Mesenchymal stem cell (in vitro differentiated cells and primary cell): ENCODE measurements at regions not wholly inside any gene's neighbourhood (a gene's known extent, or its start where the extent isn't known, plus 50 kb on each side); places are given as distances from the start of the nearest gene placed in this dataset.
A peak's percentile ranks its signal among the peaks of the same experiment; 100 is the strongest.

Source experiments
- DNase-seq: peaks from one replicate; pipeline ENCODE4 v3.0.0-alpha.2; 2013
- H2AFZ ChIP-seq: one replicate; pipeline ENCODE4 v1.6.1; 2013; ENCODE audit warnings: low read depth, mild to moderate bottlenecking, control low read depth, inconsistent platforms, low read length, moderate library complexity
- H2AK5ac ChIP-seq: 2 replicates; pipeline ENCODE4 v1.6.1; 2013; ENCODE audit warnings: low read length, moderate library complexity, mild to moderate bottlenecking, inconsistent platforms; ENCODE audit not compliant: severe bottlenecking
- H2BK120ac ChIP-seq: one replicate; pipeline ENCODE4 v1.6.1; 2013; ENCODE audit warnings: low read depth, mild to moderate bottlenecking, inconsistent platforms, low read length, moderate library complexity
- H2BK12ac ChIP-seq, 2 experiments: one replicate each; pipeline ENCODE4 v1.6.1; 2013; ENCODE audit warnings: inconsistent platforms in 2 of 2, low read length in 2 of 2, mild to moderate bottlenecking in 2 of 2, moderate library complexity in 2 of 2, control low read depth in 1 of 2
- H2BK15ac ChIP-seq: one replicate; pipeline ENCODE4 v1.6.1; 2013; ENCODE audit warnings: mild to moderate bottlenecking, low read depth, inconsistent platforms; ENCODE audit not compliant: poor library complexity, severe bottlenecking
- H2BK5ac ChIP-seq: 2 replicates; pipeline ENCODE4 v1.6.1; 2013; ENCODE audit warnings: low read depth, mild to moderate bottlenecking, low read length, control low read depth, inconsistent platforms; ENCODE audit not compliant: poor library complexity, severe bottlenecking
- H3K14ac ChIP-seq, 2 experiments: one replicate each; pipeline ENCODE4 v1.6.1; 2013; ENCODE audit warnings: inconsistent platforms in 2 of 2, low read length in 2 of 2, control low read depth in 1 of 2, mild to moderate bottlenecking in 1 of 2, moderate library complexity in 1 of 2
- H3K18ac ChIP-seq, 2 experiments: one replicate each; pipeline ENCODE4 v1.6.1; 2013; ENCODE audit warnings: inconsistent platforms in 2 of 2, low read length in 2 of 2, control low read depth in 1 of 2, low read depth in 1 of 2, mild to moderate bottlenecking in 1 of 2
- H3K23ac ChIP-seq, 2 experiments: one replicate each; pipeline ENCODE4 v1.6.1; 2013; ENCODE audit warnings: inconsistent platforms in 2 of 2, low read length in 2 of 2, mild to moderate bottlenecking in 2 of 2, moderate library complexity in 2 of 2, control low read depth in 1 of 2
- H3K27ac ChIP-seq: 2 replicates; pipeline ENCODE4 v1.5.1; 2013; ENCODE audit warnings: mild to moderate bottlenecking, moderate library complexity, low read length, control low read depth, inconsistent platforms; ENCODE audit not compliant: poor library complexity, severe bottlenecking
- H3K27me3 ChIP-seq, 2 experiments: 2 replicates each; pipeline versions ENCODE4 v1.6.1 to v1.7.0; 2013; ENCODE audit warnings: low read length in 2 of 2, mild to moderate bottlenecking in 2 of 2, moderate library complexity in 2 of 2, control low read depth in 1 of 2, inconsistent platforms in 1 of 2; ENCODE audit not compliant: control insufficient read depth in 1 of 2, insufficient read depth in 1 of 2
- H3K36me3 ChIP-seq, 2 experiments: 2 replicates each; pipeline versions ENCODE4 v1.6.1 to v1.7.0; 2013; ENCODE audit warnings: low read length in 2 of 2, control low read depth in 1 of 2, inconsistent platforms in 1 of 2, low read depth in 1 of 2, mild to moderate bottlenecking in 1 of 2; ENCODE audit not compliant: insufficient read depth in 2 of 2, control insufficient read depth in 1 of 2
- H3K4ac ChIP-seq, 2 experiments: one replicate each; pipeline ENCODE4 v1.6.1; 2013; ENCODE audit warnings: inconsistent platforms in 2 of 2, low read length in 2 of 2, mild to moderate bottlenecking in 2 of 2, moderate library complexity in 2 of 2, control low read depth in 1 of 2, low read depth in 1 of 2
- H3K4me1 ChIP-seq: 2 replicates; pipeline ENCODE4 v1.6.1; 2013; ENCODE audit warnings: low read depth, low read length, control low read depth; ENCODE audit not compliant: control insufficient read depth, insufficient read depth
- H3K4me2 ChIP-seq: 2 replicates; pipeline ENCODE4 v1.6.1; 2013; ENCODE audit warnings: low read length, mild to moderate bottlenecking, inconsistent platforms; ENCODE audit not compliant: poor library complexity, severe bottlenecking
- H3K4me3 ChIP-seq, 2 experiments: 2 replicates each; pipeline versions ENCODE4 v1.5.1 to v1.7.0; 2013; ENCODE audit warnings: low read length in 2 of 2, mild to moderate bottlenecking in 2 of 2, control low read depth in 1 of 2, low read depth in 1 of 2; ENCODE audit not compliant: insufficient read depth in 1 of 2
- H3K79me1 ChIP-seq: replicated peaks from 2 replicates; pipeline ENCODE4 v1.6.1; 2013; ENCODE audit warnings: mild to moderate bottlenecking, control low read depth, low read length, inconsistent platforms; ENCODE audit not compliant: poor library complexity, severe bottlenecking
- H3K9ac ChIP-seq: 2 replicates; pipeline ENCODE4 v1.7.0; 2013; ENCODE audit warnings: mild to moderate bottlenecking, low read length, moderate library complexity
- H3K9me3 ChIP-seq: 2 replicates; pipeline ENCODE4 v1.7.0; 2013; ENCODE audit warnings: mild to moderate bottlenecking, low read length; ENCODE audit not compliant: control insufficient read depth
- H4K8ac ChIP-seq: one replicate; pipeline ENCODE4 v1.6.1; 2013; ENCODE audit warnings: inconsistent platforms, mild to moderate bottlenecking, low read length, moderate library complexity
- H4K91ac ChIP-seq: one replicate; pipeline ENCODE4 v1.6.1; 2013; ENCODE audit warnings: mild to moderate bottlenecking, low read length, inconsistent platforms
- WGBS: methylation state at CpG from one replicate; pipeline ENCODE4 v1.1.7; 2013; ENCODE audit warnings: mixed read lengths; 5-methylcytosine and 5-hydroxymethylcytosine counted together

GRCh38 chr5:114949756-114950155 is 220.0 kb downstream of the TRIM36 start:
- no peaks in the 10 kb centered on the region for H3K9me3 ChIP-seq
- no peak overlapping the region for H2BK5ac ChIP-seq
- no peak overlapping the region for H2AK5ac ChIP-seq
- no peaks in the 10 kb centered on the region for H3K79me1 ChIP-seq
- no peak overlapping the region for H3K27ac ChIP-seq
- H3K27me3 ChIP-seq, result no peaks in the 10 kb centered on the region
- H4K8ac ChIP-seq, result no peak overlapping the region
- H3K36me3 ChIP-seq, result no peaks in the 10 kb centered on the region
- H3K4ac ChIP-seq, result no peak overlapping the region
- no peak overlapping the region for H3K4me3 ChIP-seq
- H4K91ac ChIP-seq, result no peak overlapping the region
- H2BK120ac ChIP-seq, result no peak overlapping the region
- no peak overlapping the region for H3K9ac ChIP-seq
- no peak overlapping the region for H3K14ac ChIP-seq
- H2BK12ac ChIP-seq, result no peak overlapping the region
- H3K4me1 ChIP-seq, result no peaks in the 10 kb centered on the region
- no peak overlapping the region for H2BK15ac ChIP-seq
- no peak overlapping the region for H2AFZ ChIP-seq
- no peak overlapping the region for H3K23ac ChIP-seq
- no peak overlapping the region for H3K4me2 ChIP-seq
- H3K18ac ChIP-seq, result no peak overlapping the region
- no peak for DNase-seq

DNA sequence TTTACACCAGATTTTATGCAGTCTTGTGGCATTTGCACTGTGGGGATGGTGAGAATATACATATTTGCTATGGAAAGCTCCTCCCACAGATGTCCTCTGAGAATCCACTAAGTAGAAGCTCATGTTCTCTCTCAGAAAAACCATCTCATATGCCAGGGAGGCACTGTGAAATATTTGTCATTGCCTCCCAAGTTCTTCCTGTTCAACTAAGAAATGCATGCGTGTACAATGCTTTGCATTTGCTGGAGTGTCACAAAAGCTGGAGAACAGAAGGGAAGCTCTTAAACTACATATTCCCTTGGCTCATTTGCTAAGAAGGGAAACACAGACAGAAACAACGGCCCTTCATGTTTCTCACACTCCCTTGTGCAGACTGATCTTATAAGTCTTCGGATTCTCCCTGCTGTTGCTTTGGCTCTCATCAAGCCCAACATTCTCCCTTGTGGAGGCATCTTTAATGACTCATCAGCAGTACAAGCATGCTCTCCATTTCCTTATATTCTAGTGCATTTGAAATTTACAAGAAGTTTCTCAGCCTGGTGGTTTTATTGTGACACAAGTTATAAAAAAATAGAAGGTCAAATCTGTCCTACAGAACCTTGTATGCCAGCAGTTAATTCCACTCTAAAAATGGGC is 220.6 kb downstream of the TRIM36 start:
- DNase-seq, result no peak
- 81% methylated on average over 3 of the region's 3 CpGs for WGBS
- H4K91ac ChIP-seq, result no peak overlapping the region
- no peak overlapping the region for H3K4me2 ChIP-seq
- H2BK5ac ChIP-seq, result no peak overlapping the region
- no peak overlapping the region for H3K14ac ChIP-seq
- no peaks in the 10 kb centered on the region for H3K4me1 ChIP-seq
- no peak overlapping the region for H2AK5ac ChIP-seq
- H3K18ac ChIP-seq, result no peak overlapping the region
- H3K79me1 ChIP-seq, result no peaks in the 10 kb centered on the region
- no peak overlapping the region for H3K23ac ChIP-seq
- H3K9ac ChIP-seq, result no peak overlapping the region
- no peak overlapping the region for H2BK120ac ChIP-seq
- no peak overlapping the region for H2BK15ac ChIP-seq
- H3K27me3 ChIP-seq, result no peaks in the 10 kb centered on the region
- H3K4ac ChIP-seq, result no peak overlapping the region
- H3K27ac ChIP-seq, result no peak overlapping the region
- peak overlapping the region in 1 of 2 experiments; percentile 18 for H3K4me3 ChIP-seq
- H3K9me3 ChIP-seq, result no peaks in the 10 kb centered on the region
- no peak overlapping the region for H4K8ac ChIP-seq
- H2BK12ac ChIP-seq, result no peak overlapping the region
- no peak overlapping the region for H2AFZ ChIP-seq
- H3K36me3 ChIP-seq, result no peaks in the 10 kb centered on the region

DNA sequence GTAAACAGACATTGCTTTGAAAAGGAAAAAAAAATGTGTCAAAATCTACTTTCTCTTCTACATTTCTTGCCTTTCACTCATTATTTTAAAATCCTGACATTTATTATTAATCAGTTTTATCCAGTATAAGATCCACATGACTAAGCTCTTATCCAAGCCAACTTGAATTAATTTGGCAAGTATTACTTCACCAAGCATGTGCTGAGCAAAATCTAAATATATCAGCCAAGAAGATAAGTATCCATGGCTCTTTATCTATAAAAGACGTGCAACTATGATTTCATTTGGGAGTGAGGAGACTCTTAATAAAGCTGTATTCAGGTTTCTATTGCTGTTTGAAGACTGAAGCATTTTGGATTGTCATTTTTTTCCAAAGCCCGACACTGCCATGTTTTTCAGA is 221.3 kb downstream of the TRIM36 start:
- Histone ChIP-seq H3K4me1 (no peaks in the 10 kb centered on the region), H3K36me3 (no peaks in the 10 kb centered on the region), H3K79me1 (no peaks in the 10 kb centered on the region), H2BK5ac (no peak overlapping the region), H3K4me2 (no peak overlapping the region), H2AFZ (no peak overlapping the region), H2AK5ac (no peak overlapping the region), H3K4me3 (peak overlapping the region in 1 of 2 experiments; percentile 18), H3K23ac (no peak overlapping the region), H3K14ac (no peak overlapping the region), H4K8ac (no peak overlapping the region), H4K91ac (no peak overlapping the region), H3K18ac (no peak overlapping the region), H3K9ac (no peak overlapping the region), H3K4ac (no peak overlapping the region), H2BK12ac (no peak overlapping the region), H3K27me3 (no peaks in the 10 kb centered on the region), H2BK15ac (no peak overlapping the region), H2BK120ac (no peak overlapping the region), H3K9me3 (peaks cover 5% of the 10 kb centered on the region), H3K27ac (no peak overlapping the region)
- WGBS, result 80% methylated on average over 1 of the region's 2 CpGs
- no peak for DNase-seq

DNA sequence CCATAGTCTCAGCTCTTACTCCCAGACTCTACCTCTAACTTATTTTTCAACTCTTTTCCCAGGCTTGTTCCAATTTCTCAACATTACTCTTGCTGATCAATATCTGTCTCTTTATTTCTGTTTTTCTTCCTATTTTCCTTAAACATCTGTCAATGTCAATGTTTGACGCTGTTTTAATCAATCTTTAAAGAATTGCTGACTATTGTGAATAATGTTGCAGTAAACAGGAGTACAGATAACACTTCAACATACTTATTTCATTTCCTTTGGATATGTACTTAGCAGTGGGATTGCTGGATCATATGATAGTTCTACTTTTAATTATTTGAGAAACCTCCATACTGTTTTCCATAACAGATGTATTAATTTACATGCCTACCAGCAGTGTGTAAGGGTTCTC is 229.0 kb downstream of the TRIM36 start:
- H2BK5ac ChIP-seq, result no peak overlapping the region
- H3K9ac ChIP-seq, result no peak overlapping the region
- no peak overlapping the region for H2BK120ac ChIP-seq
- H2BK12ac ChIP-seq, result no peak overlapping the region
- no peak overlapping the region for H3K23ac ChIP-seq
- no peak overlapping the region for H3K18ac ChIP-seq
- H3K14ac ChIP-seq, result no peak overlapping the region
- H2BK15ac ChIP-seq, result no peak overlapping the region
- no peaks in the 10 kb centered on the region for H3K36me3 ChIP-seq
- H4K8ac ChIP-seq, result no peak overlapping the region
- H3K4me1 ChIP-seq, result no peaks in the 10 kb centered on the region
- no peak overlapping the region for H2AK5ac ChIP-seq
- peaks cover 43% of the 10 kb centered on the region for H3K9me3 ChIP-seq
- H3K79me1 ChIP-seq, result no peaks in the 10 kb centered on the region
- no peak overlapping the region for H3K4me3 ChIP-seq
- H3K4me2 ChIP-seq, result no peak overlapping the region
- no peak overlapping the region for H4K91ac ChIP-seq
- no peak overlapping the region for H2AFZ ChIP-seq
- no peak for DNase-seq
- H3K4ac ChIP-seq, result no peak overlapping the region
- no peaks in the 10 kb centered on the region for H3K27me3 ChIP-seq
- WGBS, result no CpG with 5 or more reads among the region's 1 CpG
- no peak overlapping the region for H3K27ac ChIP-seq
